ENCODE measurements at regions not wholly inside any gene's neighbourhood (a gene's known extent, or its start where the extent isn't known, plus 50 kb on each side); places are given as distances from the start of the nearest gene placed in this dataset.

GRCh38 chr2:77831060-77831459 is 308.9 kb upstream of the LRRTM4 start:
- 49 to 69% methylated on average over 2 of the region's 2 CpGs for WGBS, 2 donors
- Histone ChIP-seq H3K4me3 (no peak overlapping the region), H3K27me3 (ENCODE audit: control insufficient read depth in 3 of 3, insufficient read depth in 3 of 3, low read length in 2 of 3) (no peaks in the 10 kb centered on the region), H3K9me3 (ENCODE audit: control insufficient read depth in 4 of 4, insufficient read depth in 3 of 4, low read length in 3 of 4) (peaks cover 0 to 26% (median 3%) of the 10 kb centered on the region in 4 donors), H3K27ac (ENCODE audit: low read depth in 1 of 2, low read length in 1 of 2) (no peak overlapping the region), H3K4me1 (ENCODE audit: control insufficient read depth in 5 of 5, insufficient read depth in 5 of 5, low read length in 5 of 5) (no peaks in the 10 kb centered on the region), H3K9ac (ENCODE audit: insufficient read depth in 1 of 2, low read length in 2 of 2) (no peak overlapping the region), H3K36me3 (ENCODE audit: control insufficient read depth in 4 of 4, insufficient read depth in 4 of 4, low read length in 4 of 4) (no peaks in the 10 kb centered on the region)
- no peak for TF ChIP-seq CTCF (IDR thresholded peaks at IDR 0.05; ENCODE audit: control extremely low read depth, extremely low read depth)
- ATAC-seq (ENCODE audit: insufficient read depth, low FRiP score): no peak
- DNase-seq: peak in 2 of 3 donors; percentile 34 to 39

DNA sequence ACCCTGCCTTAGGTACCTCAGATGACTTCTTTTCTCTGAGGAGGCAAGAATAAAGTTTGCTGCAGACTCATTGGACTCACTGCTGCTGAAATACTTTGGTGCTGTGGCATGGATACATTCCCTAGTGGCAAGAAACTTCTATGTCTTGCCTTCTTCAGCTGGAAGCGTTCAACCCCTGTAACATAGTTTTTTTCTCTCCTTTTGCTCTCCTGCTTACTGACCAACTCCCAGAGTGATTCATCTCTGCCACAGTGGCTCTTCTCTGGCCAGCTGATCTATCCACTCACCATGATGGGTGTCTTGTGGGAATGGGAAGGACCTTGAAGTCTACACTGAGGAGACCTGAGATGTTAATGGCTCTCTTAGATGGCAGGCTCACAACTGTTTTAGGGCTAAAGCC is 309.3 kb upstream of the LRRTM4 start:
- H3K9ac ChIP-seq (ENCODE audit: insufficient read depth in 1 of 2, low read length in 2 of 2): no peak overlapping the region
- H3K9me3 ChIP-seq (ENCODE audit: control insufficient read depth in 4 of 4, insufficient read depth in 3 of 4, low read length in 3 of 4): peaks cover 0 to 28% (median 4%) of the 10 kb centered on the region in 4 donors
- no peak for TF ChIP-seq CTCF (IDR thresholded peaks at IDR 0.05; ENCODE audit: control extremely low read depth, extremely low read depth)
- no peaks in the 10 kb centered on the region for H3K36me3 ChIP-seq (ENCODE audit: control insufficient read depth in 4 of 4, insufficient read depth in 4 of 4, low read length in 4 of 4)
- no peak overlapping the region for H3K27ac ChIP-seq (ENCODE audit: low read depth in 1 of 2, low read length in 1 of 2)
- H3K27me3 ChIP-seq (ENCODE audit: control insufficient read depth in 3 of 3, insufficient read depth in 3 of 3, low read length in 2 of 3): no peaks in the 10 kb centered on the region
- H3K4me1 ChIP-seq (ENCODE audit: control insufficient read depth in 5 of 5, insufficient read depth in 5 of 5, low read length in 5 of 5): no peaks in the 10 kb centered on the region
- 68 to 72% methylated on average over 1 of the region's 1 CpG for WGBS, 2 donors
- DNase-seq: no peak
- ATAC-seq (ENCODE audit: insufficient read depth, low FRiP score): no peak
- no peak overlapping the region for H3K4me3 ChIP-seq

DNA sequence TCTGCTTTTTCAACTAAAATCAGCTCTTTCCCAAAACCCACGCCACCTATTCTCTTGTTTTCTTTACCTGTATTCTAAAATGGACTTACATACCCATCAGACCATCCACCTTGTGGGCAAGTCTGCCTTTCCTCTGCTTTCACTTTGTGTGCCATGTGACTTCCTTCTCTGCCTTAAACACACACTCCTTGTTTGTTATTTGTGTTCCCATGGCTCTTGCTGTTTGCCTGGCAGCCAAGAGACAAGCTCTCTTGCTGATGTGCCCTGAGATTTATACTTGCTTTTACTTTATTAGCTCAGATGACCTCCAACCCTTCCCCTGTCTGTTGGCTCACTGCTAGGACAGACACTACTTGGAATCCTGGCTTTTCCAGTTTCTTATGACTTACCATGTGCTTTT is 309.7 kb upstream of the LRRTM4 start:
- no peak overlapping the region for H3K9ac ChIP-seq (ENCODE audit: insufficient read depth in 1 of 2, low read length in 2 of 2)
- no peaks in the 10 kb centered on the region for H3K27me3 ChIP-seq (ENCODE audit: control insufficient read depth in 3 of 3, insufficient read depth in 3 of 3, low read length in 2 of 3)
- DNase-seq (no peak), ATAC-seq (ENCODE audit: insufficient read depth, low FRiP score) (no peak)
- no peaks in the 10 kb centered on the region for H3K4me1 ChIP-seq (ENCODE audit: control insufficient read depth in 5 of 5, insufficient read depth in 5 of 5, low read length in 5 of 5)
- TF ChIP-seq CTCF (IDR thresholded peaks at IDR 0.05; ENCODE audit: control extremely low read depth, extremely low read depth): no peak
- H3K36me3 ChIP-seq (ENCODE audit: control insufficient read depth in 4 of 4, insufficient read depth in 4 of 4, low read length in 4 of 4): no peaks in the 10 kb centered on the region
- peaks cover 0 to 28% (median 4%) of the 10 kb centered on the region in 4 donors for H3K9me3 ChIP-seq (ENCODE audit: control insufficient read depth in 4 of 4, insufficient read depth in 3 of 4, low read length in 3 of 4)
- H3K4me3 ChIP-seq: no peak overlapping the region
- H3K27ac ChIP-seq (ENCODE audit: low read depth in 1 of 2, low read length in 1 of 2): no peak overlapping the region
- 39 to 71% methylated on average over 1 of the region's 1 CpG for WGBS, 2 donors

DNA sequence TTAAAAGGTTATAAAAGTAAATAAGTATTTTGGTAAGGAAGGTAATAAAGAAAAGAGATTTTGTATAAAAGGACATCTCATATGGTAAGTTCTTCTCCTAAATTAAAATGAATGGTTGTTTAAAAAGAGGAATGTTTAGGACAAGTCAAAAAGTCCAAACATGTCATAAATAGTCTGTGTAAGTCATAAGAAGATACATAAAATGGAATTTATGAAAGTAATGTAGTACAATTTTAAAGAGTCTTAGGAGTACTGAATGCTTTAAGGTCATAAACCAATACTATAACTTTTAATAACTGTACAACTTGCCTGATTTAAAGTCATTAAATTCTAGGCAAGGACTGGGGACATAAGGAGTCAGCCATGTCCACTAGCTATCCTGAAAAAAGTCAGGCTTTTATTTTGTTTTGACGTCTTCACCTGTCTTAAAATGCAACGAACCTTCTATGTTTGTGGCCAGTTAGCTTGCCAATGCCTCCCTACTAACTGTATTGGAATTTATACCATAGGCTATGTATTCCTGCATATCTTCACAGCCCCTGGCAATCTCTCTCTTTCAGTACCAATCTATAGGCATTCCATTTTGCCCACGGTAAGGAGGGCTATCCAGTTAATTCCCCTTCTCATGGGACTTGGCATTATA is 312.3 kb upstream of the LRRTM4 start:
- no peak for TF ChIP-seq CTCF (IDR thresholded peaks at IDR 0.05; ENCODE audit: control extremely low read depth, extremely low read depth)
- H3K9me3 ChIP-seq (ENCODE audit: control insufficient read depth in 4 of 4, insufficient read depth in 3 of 4, low read length in 3 of 4): peaks cover 0 to 28% (median 4%) of the 10 kb centered on the region in 4 donors
- H3K36me3 ChIP-seq (ENCODE audit: control insufficient read depth in 4 of 4, insufficient read depth in 4 of 4, low read length in 4 of 4): no peaks in the 10 kb centered on the region
- no peak overlapping the region for H3K9ac ChIP-seq (ENCODE audit: insufficient read depth in 1 of 2, low read length in 2 of 2)
- no peak for ATAC-seq (ENCODE audit: insufficient read depth, low FRiP score)
- H3K4me3 ChIP-seq: no peak overlapping the region
- no peaks in the 10 kb centered on the region for H3K27me3 ChIP-seq (ENCODE audit: control insufficient read depth in 3 of 3, insufficient read depth in 3 of 3, low read length in 2 of 3)
- H3K27ac ChIP-seq (ENCODE audit: low read depth in 1 of 2, low read length in 1 of 2): no peak overlapping the region
- no peak for DNase-seq
- no peaks in the 10 kb centered on the region for H3K4me1 ChIP-seq (ENCODE audit: control insufficient read depth in 5 of 5, insufficient read depth in 5 of 5, low read length in 5 of 5)
- WGBS, 2 donors: 84 to 85% methylated on average over 3 of the region's 3 CpGs

Data from lung (tissue), 11 donors.